B cell (primary cell): ENCODE measurements at regions not wholly inside any gene's neighbourhood (a gene's known extent, or its start where the extent isn't known, plus 50 kb on each side); places are given as distances from the start of the nearest gene placed in this dataset.

ENCODE experiments used
- ATAC-seq: fragments of 200-7000 bp; cut with Tn5 transposase; one replicate; pipeline ENCODE4 v1.10.0; 2021; ENCODE audit warnings: low read depth, mild to moderate bottlenecking, moderate number of reproducible peaks, moderate library complexity
- CTCF ChIA-PET: fragments of 350-600 bp; sonication (Branson Sonifier 250); formaldehyde crosslinking; loops from one replicate; lab custom pipeline; 2021; ENCODE audit warnings: antibody characterized with exemption, inconsistent platforms; lab: Charles Lee
- POLR2A ChIA-PET: fragments of 350-600 bp; sonication (Branson Sonifier 250); formaldehyde crosslinking; loops from one replicate; lab custom pipeline; 2021; ENCODE audit warnings: antibody characterized with exemption; lab: Charles Lee
- DNase-seq: peaks from one replicate; pipeline ENCODE4 v3.0.0; 2013
- H2AFZ ChIP-seq: 2 replicates; pipeline ENCODE4 v1.6.1; 2012; ENCODE audit warnings: mild to moderate bottlenecking, low read depth, low read length; ENCODE audit not compliant: insufficient read depth, poor library complexity, severe bottlenecking
- H3K27ac ChIP-seq, 2 donors: 1 replicate in 1 of 2; 2 replicates in 1 of 2; pipeline ENCODE4 v1.5.1; 2012 to 2013; ENCODE audit warnings: low read length in 2 of 2, mild to moderate bottlenecking in 2 of 2, moderate library complexity in 1 of 2
- H3K27me3 ChIP-seq, 4 experiments: fragments of 200-600 bp in 1 of 4; sonication (generic) in 1 of 4; replicated peaks in 1 of 4; 1 replicate in 2 of 4; 2 replicates in 2 of 4; pipeline versions ENCODE4 v1.6.1 to v1.7.0; 2013 to 2016; ENCODE audit warnings: low read length in 3 of 4, mild to moderate bottlenecking in 2 of 4, mixed read lengths in 1 of 4, moderate library complexity in 1 of 4; ENCODE audit not compliant: insufficient read depth in 4 of 4, control insufficient read depth in 3 of 4; ENCODE audit errors: control extremely low read depth in 1 of 4
- H3K36me3 ChIP-seq, 2 experiments: replicated peaks in 1 of 2; 1 replicate in 1 of 2; 2 replicates in 1 of 2; pipeline versions ENCODE4 v1.6.1 to v1.7.1; 2013; ENCODE audit warnings: low read length in 1 of 2; ENCODE audit not compliant: insufficient read depth in 2 of 2, control insufficient read depth in 1 of 2; ENCODE audit errors: control extremely low read depth in 1 of 2, extremely low read depth in 1 of 2
- H3K4me1 ChIP-seq, 2 donors: fragments of 200-600 bp in 1 of 2; sonication (generic) in 1 of 2; 1 replicate in 1 of 2; 2 replicates in 1 of 2; pipeline versions ENCODE4 v1.5.1 to v1.6.1; 2013 to 2017; ENCODE audit warnings: low read length in 2 of 2; ENCODE audit not compliant: control insufficient read depth in 2 of 2, insufficient read depth in 2 of 2
- H3K4me2 ChIP-seq: replicated peaks from 2 replicates; pipeline ENCODE3; 2012; ENCODE audit warnings: mild to moderate bottlenecking, low read depth, low read length; ENCODE audit not compliant: poor library complexity, severe bottlenecking
- H3K4me3 ChIP-seq, 5 experiments: fragments of 200-600 bp in 1 of 5; sonication (generic) in 1 of 5; 1 replicate in 3 of 5; 2 replicates in 2 of 5; pipeline versions ENCODE4 v1.5.1 to v1.7.0; 2011 to 2016; ENCODE audit warnings: low read length in 4 of 5, mild to moderate bottlenecking in 4 of 5, low read depth in 2 of 5, control low read depth in 1 of 5, moderate library complexity in 1 of 5; ENCODE audit not compliant: insufficient read depth in 1 of 5; ENCODE audit errors: control extremely low read depth in 1 of 5, extremely low read depth in 1 of 5
- H3K79me2 ChIP-seq: fragments of 200-600 bp; sonication (generic); one replicate; pipeline ENCODE4 v1.6.0; 2016; ENCODE audit warnings: low read length; ENCODE audit not compliant: control insufficient read depth, insufficient read depth
- H3K9ac ChIP-seq: fragments of 200-600 bp; sonication (generic); 2 replicates; pipeline ENCODE4 v1.6.1; 2017; ENCODE audit warnings: mild to moderate bottlenecking, low read length, moderate library complexity
- H3K9me3 ChIP-seq, 3 donors: one replicate each; pipeline versions ENCODE4 v1.6.1 to v1.7.1; 2013; ENCODE audit warnings: low read length in 2 of 3; ENCODE audit not compliant: control insufficient read depth in 2 of 3, insufficient read depth in 1 of 3; ENCODE audit errors: control extremely low read depth in 1 of 3
- H4K20me1 ChIP-seq: 2 replicates; pipeline ENCODE4 v1.6.0; 2012; ENCODE audit warnings: mild to moderate bottlenecking, low read length; ENCODE audit not compliant: insufficient read depth, control insufficient read depth, poor library complexity, severe bottlenecking
- H3K27ac Mint-ChIP-seq: one replicate; pipeline ENCODE4 v1.8.0; 2021; ENCODE audit warnings: mixed read lengths
- H3K27me3 Mint-ChIP-seq: one replicate; pipeline ENCODE4 v1.8.0; 2021; ENCODE audit warnings: mixed read lengths
- H3K4me1 Mint-ChIP-seq: one replicate; pipeline ENCODE4 v1.8.0; 2021; ENCODE audit warnings: mixed read lengths
- H3K4me3 Mint-ChIP-seq: one replicate; pipeline ENCODE4 v1.8.0; 2021; ENCODE audit warnings: mixed read lengths
- H3K9me3 Mint-ChIP-seq: one replicate; pipeline ENCODE4 v1.8.0; 2022; ENCODE audit warnings: mixed read lengths; ENCODE audit not compliant: insufficient read depth
- CTCF ChIP-seq: fragments of 200-600 bp; IDR thresholded peaks from one replicate; pipeline ENCODE4 v1.8.0; 2022; ENCODE audit warnings: antibody characterized with exemption, mild to moderate bottlenecking
- EZH2 ChIP-seq: IDR thresholded peaks from 2 replicates; pipeline ENCODE4 v1.6.1; 2012; ENCODE audit warnings: borderline replicate concordance, low read depth, mild to moderate bottlenecking, moderate library complexity, low read length; ENCODE audit not compliant: insufficient read depth, poor library complexity, severe bottlenecking
- WGBS: methylation state at CpG from one replicate; pipeline ENCODE4 v1.1.5; 2013; ENCODE audit warnings: missing lambda C conversion rate; ENCODE audit not compliant: insufficient coverage; 5-methylcytosine and 5-hydroxymethylcytosine counted together
- intact Hi-C: fragments of 100-400 bp; cut with micrococcal nuclease; formaldehyde crosslinking; loops from one replicate; pipeline ENCODE4 v1.10.0; 2022

GRCh38 chr3:104126463-104126862 is 1240.2 kb upstream of the ALCAM start:
- Mint-ChIP-seq H3K9me3 (peaks cover 2% of the 10 kb centered on the region), H3K27me3 (no peaks in the 10 kb centered on the region), H3K4me3 (no peak overlapping the region), H3K4me1 (no peaks in the 10 kb centered on the region), H3K27ac (no peak overlapping the region)
- Histone ChIP-seq H3K4me2 (no peak overlapping the region), H3K9ac (no peak overlapping the region), H4K20me1 (no peaks in the 10 kb centered on the region), H3K4me3 (no peak overlapping the region), H3K9me3 (no peaks in the 10 kb centered on the region), H3K79me2 (no peaks in the 10 kb centered on the region), H3K27ac (no peak overlapping the region), H3K36me3 (no peaks in the 10 kb centered on the region), H2AFZ (no peak overlapping the region), H3K27me3 (no peaks in the 10 kb centered on the region), H3K4me1 (no peaks in the 10 kb centered on the region)
- TF ChIP-seq EZH2 (no peak), CTCF (no peak)
- DNase-seq, result no peak
- intact Hi-C loops, result no loop called here
- WGBS, result 95% methylated on average over 4 of the region's 4 CpGs
- ChIA-PET POLR2A (no interaction called here), CTCF (no interaction called here)
- no peak for ATAC-seq

- ATAC-seq, result no peak
- Histone ChIP-seq H3K4me1 (no peaks in the 10 kb centered on the region), H3K27ac (no peak overlapping the region), H4K20me1 (no peaks in the 10 kb centered on the region), H3K9ac (no peak overlapping the region), H3K4me3 (no peak overlapping the region), H3K4me2 (no peak overlapping the region), H3K79me2 (no peaks in the 10 kb centered on the region), H3K9me3 (no peaks in the 10 kb centered on the region), H3K27me3 (no peaks in the 10 kb centered on the region), H2AFZ (no peak overlapping the region), H3K36me3 (no peaks in the 10 kb centered on the region)
- Mint-ChIP-seq H3K27me3 (no peaks in the 10 kb centered on the region), H3K4me3 (no peak overlapping the region), H3K9me3 (peaks cover 2% of the 10 kb centered on the region), H3K27ac (no peak overlapping the region), H3K4me1 (no peaks in the 10 kb centered on the region)
- 91% methylated on average over 6 of the region's 7 CpGs for WGBS
- intact Hi-C loops, result no loop called here
- POLR2A ChIA-PET, result no interaction called here
- CTCF ChIA-PET, result no interaction called here
- DNase-seq, result no peak
- no peak for TF ChIP-seq CTCF
- TF ChIP-seq EZH2, result no peak
These were observed 1239.7 kb upstream of the ALCAM start for GRCh38 chr3:104126864-104127553.
